ENCODE measurements at regions not wholly inside any gene's neighbourhood (a gene's known extent, or its start where the extent isn't known, plus 50 kb on each side); places are given as distances from the start of the nearest gene placed in this dataset.

DNA sequence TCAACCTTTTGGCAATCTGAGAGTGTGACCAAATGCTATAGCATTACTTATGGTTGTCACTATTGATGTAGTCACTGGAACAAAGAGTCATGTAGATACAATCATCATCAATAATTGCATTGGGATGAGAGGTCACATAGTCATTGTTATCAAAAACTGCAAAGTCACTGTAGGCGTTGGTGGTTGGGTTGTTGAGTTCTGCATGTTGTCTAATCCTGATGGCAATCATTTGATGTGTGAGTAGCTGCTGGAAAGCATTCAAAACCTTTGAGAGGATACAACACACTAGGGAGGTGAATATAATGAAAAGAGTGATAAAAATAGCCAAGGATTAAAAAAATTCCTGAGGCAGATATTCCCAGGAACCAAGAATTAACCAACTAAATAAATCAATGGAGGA is 214.7 kb upstream of the SYT10 start:
- TF ChIP-seq, protein P1, sequence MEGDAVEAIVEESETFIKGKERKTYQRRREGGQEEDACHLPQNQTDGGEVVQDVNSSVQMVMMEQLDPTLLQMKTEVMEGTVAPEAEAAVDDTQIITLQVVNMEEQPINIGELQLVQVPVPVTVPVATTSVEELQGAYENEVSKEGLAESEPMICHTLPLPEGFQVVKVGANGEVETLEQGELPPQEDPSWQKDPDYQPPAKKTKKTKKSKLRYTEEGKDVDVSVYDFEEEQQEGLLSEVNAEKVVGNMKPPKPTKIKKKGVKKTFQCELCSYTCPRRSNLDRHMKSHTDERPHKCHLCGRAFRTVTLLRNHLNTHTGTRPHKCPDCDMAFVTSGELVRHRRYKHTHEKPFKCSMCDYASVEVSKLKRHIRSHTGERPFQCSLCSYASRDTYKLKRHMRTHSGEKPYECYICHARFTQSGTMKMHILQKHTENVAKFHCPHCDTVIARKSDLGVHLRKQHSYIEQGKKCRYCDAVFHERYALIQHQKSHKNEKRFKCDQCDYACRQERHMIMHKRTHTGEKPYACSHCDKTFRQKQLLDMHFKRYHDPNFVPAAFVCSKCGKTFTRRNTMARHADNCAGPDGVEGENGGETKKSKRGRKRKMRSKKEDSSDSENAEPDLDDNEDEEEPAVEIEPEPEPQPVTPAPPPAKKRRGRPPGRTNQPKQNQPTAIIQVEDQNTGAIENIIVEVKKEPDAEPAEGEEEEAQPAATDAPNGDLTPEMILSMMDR (IDR thresholded peaks at IDR 0.05): no peak
- TF ChIP-seq POLR2A (IDR thresholded peaks at IDR 0.05): no peak
